ENCODE measurements at regions not wholly inside any gene's neighbourhood (a gene's known extent, or its start where the extent isn't known, plus 50 kb on each side); places are given as distances from the start of the nearest gene placed in this dataset.

GRCh38 chr10:90344226-90344625 lies 513.6 kb downstream of the HTR7 start:
- intact Hi-C loops (cut with micrococcal nuclease; ENCODE audit: unreplicated experiment) (no loop called here), in situ Hi-C loops (cut with HindIII; ENCODE audit: low pct_unique_long_range_greater_than_20kb, low sequenced_read_pairs) (no loop called here)
- Histone ChIP-seq H3K4me1 (ENCODE audit: control insufficient read depth, insufficient read depth, low read length) (no peaks in the 10 kb centered on the region), H3K9me3 (ENCODE audit: control insufficient read depth, insufficient read depth, low read depth, low read length) (no peaks in the 10 kb centered on the region), H3K27ac (ENCODE audit: low read length) (no peak overlapping the region), H3K27me3 (ENCODE audit: control insufficient read depth, insufficient read depth, low read length) (no peaks in the 10 kb centered on the region), H3K36me3 (ENCODE audit: control insufficient read depth, insufficient read depth, low read length) (no peaks in the 10 kb centered on the region), H3K4me3 (ENCODE audit: low read depth in 2 of 2, low read length in 2 of 2) (no peak overlapping the region)
- no peak for TF ChIP-seq SIN3A (IDR thresholded peaks at IDR 0.05; ENCODE audit: borderline replicate concordance, insufficient read depth, low read depth, low read length)
- TF ChIP-seq TCF7L2 (IDR thresholded peaks at IDR 0.05; ENCODE audit: low read depth, low read length): no peak
- TF ChIP-seq POLR2AphosphoS5 (IDR thresholded peaks at IDR 0.05; ENCODE audit: low read depth, low read length): no peak
- TF ChIP-seq, protein P1, sequence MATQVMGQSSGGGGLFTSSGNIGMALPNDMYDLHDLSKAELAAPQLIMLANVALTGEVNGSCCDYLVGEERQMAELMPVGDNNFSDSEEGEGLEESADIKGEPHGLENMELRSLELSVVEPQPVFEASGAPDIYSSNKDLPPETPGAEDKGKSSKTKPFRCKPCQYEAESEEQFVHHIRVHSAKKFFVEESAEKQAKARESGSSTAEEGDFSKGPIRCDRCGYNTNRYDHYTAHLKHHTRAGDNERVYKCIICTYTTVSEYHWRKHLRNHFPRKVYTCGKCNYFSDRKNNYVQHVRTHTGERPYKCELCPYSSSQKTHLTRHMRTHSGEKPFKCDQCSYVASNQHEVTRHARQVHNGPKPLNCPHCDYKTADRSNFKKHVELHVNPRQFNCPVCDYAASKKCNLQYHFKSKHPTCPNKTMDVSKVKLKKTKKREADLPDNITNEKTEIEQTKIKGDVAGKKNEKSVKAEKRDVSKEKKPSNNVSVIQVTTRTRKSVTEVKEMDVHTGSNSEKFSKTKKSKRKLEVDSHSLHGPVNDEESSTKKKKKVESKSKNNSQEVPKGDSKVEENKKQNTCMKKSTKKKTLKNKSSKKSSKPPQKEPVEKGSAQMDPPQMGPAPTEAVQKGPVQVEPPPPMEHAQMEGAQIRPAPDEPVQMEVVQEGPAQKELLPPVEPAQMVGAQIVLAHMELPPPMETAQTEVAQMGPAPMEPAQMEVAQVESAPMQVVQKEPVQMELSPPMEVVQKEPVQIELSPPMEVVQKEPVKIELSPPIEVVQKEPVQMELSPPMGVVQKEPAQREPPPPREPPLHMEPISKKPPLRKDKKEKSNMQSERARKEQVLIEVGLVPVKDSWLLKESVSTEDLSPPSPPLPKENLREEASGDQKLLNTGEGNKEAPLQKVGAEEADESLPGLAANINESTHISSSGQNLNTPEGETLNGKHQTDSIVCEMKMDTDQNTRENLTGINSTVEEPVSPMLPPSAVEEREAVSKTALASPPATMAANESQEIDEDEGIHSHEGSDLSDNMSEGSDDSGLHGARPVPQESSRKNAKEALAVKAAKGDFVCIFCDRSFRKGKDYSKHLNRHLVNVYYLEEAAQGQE (IDR thresholded peaks at IDR 0.05; ENCODE audit: insufficient read depth in 1 of 2, low read depth in 2 of 2, low read length in 1 of 2): no peak
- TF ChIP-seq, protein P2, sequence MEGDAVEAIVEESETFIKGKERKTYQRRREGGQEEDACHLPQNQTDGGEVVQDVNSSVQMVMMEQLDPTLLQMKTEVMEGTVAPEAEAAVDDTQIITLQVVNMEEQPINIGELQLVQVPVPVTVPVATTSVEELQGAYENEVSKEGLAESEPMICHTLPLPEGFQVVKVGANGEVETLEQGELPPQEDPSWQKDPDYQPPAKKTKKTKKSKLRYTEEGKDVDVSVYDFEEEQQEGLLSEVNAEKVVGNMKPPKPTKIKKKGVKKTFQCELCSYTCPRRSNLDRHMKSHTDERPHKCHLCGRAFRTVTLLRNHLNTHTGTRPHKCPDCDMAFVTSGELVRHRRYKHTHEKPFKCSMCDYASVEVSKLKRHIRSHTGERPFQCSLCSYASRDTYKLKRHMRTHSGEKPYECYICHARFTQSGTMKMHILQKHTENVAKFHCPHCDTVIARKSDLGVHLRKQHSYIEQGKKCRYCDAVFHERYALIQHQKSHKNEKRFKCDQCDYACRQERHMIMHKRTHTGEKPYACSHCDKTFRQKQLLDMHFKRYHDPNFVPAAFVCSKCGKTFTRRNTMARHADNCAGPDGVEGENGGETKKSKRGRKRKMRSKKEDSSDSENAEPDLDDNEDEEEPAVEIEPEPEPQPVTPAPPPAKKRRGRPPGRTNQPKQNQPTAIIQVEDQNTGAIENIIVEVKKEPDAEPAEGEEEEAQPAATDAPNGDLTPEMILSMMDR (IDR thresholded peaks at IDR 0.05): no peak
- ATAC-seq: no peak
- DNase-seq (ENCODE audit: low read depth, low spot score): no peak
- CTCF ChIA-PET: no interaction called here
- POLR2A ChIA-PET: no interaction called here
- BruUV-seq (replicated peaks): no TSS peak

- ATAC-seq (no peak), DNase-seq (ENCODE audit: low read depth, low spot score) (no peak)
- Histone ChIP-seq H3K27me3 (ENCODE audit: control insufficient read depth, insufficient read depth, low read length) (no peaks in the 10 kb centered on the region), H3K9me3 (ENCODE audit: control insufficient read depth, insufficient read depth, low read depth, low read length) (no peaks in the 10 kb centered on the region), H3K4me1 (ENCODE audit: control insufficient read depth, insufficient read depth, low read length) (no peaks in the 10 kb centered on the region), H3K4me3 (ENCODE audit: low read depth in 2 of 2, low read length in 2 of 2) (no peak overlapping the region), H3K36me3 (ENCODE audit: control insufficient read depth, insufficient read depth, low read length) (no peaks in the 10 kb centered on the region), H3K27ac (ENCODE audit: low read length) (no peak overlapping the region)
- in situ Hi-C loops (cut with HindIII; ENCODE audit: low pct_unique_long_range_greater_than_20kb, low sequenced_read_pairs): no loop called here
- ChIA-PET CTCF (no interaction called here), POLR2A (no interaction called here)
- intact Hi-C loops (cut with micrococcal nuclease; ENCODE audit: unreplicated experiment): no loop called here
- no TSS peak for BruUV-seq (replicated peaks)
- no peak for TF ChIP-seq POLR2AphosphoS5 (IDR thresholded peaks at IDR 0.05; ENCODE audit: low read depth, low read length)
- no peak for TF ChIP-seq SIN3A (IDR thresholded peaks at IDR 0.05; ENCODE audit: borderline replicate concordance, insufficient read depth, low read depth, low read length)
- TF ChIP-seq TCF7L2 (IDR thresholded peaks at IDR 0.05; ENCODE audit: low read depth, low read length): no peak
- TF ChIP-seq, protein P2 (IDR thresholded peaks at IDR 0.05): no peak
- TF ChIP-seq, protein P1 (IDR thresholded peaks at IDR 0.05; ENCODE audit: insufficient read depth in 1 of 2, low read depth in 2 of 2, low read length in 1 of 2): no peak
Measured at GRCh38 chr10:90347239-90347638, 510.6 kb downstream of the HTR7 start.

All from Panc1 (cell line).